ENCODE measurements at regions not wholly inside any gene's neighbourhood (a gene's known extent, or its start where the extent isn't known, plus 50 kb on each side); places are given as distances from the start of the nearest gene placed in this dataset.
"Not testable (repeated sequence)": the region's sequence is repeated elsewhere in the genome, so short reads cannot be mapped to it uniquely, and the experiment has no call there.

DNA sequence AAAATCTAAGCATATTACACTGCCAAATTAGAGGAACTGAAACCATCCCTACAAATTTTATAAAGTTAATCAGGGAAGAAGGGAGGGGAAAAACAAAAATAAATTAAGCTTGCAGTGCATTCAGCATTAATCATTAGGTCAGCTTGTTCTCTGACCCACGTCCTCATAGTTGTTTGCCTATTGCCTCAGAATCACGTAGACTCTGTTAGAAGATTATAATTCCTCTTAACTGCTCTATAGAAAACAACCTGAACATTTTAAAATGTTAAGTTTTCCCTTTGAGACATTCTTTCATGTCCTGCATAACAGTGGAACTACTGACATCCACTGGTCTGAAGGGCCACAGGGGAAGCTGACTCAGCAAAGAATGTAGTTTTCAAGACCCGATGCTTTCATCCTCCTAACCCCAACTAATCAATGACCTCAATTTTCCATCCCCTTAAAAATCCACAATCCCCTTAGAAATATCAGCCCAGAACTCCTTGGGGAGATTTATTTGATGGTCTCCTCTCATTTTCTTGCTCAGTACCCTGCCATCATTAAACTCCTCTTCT lies 112.4 kb downstream of the FBXO4 start:
- no peaks in the 10 kb centered on the region for H3K36me3 Mint-ChIP-seq
- H3K27ac Mint-ChIP-seq = no peak overlapping the region
- H3K4me1 Mint-ChIP-seq = no peaks in the 10 kb centered on the region
- DNase-seq (no peak), ATAC-seq (no peak)
- H3K9me3 Mint-ChIP-seq (ENCODE audit: low read depth) = no peaks in the 10 kb centered on the region
- CTCF ChIA-PET = no interaction called here
- H3K27me3 Mint-ChIP-seq = peaks cover 47% of the 10 kb centered on the region
- no peak overlapping the region for H3K4me3 Mint-ChIP-seq

- H3K9me3 Mint-ChIP-seq (ENCODE audit: low read depth) = no peaks in the 10 kb centered on the region
- no peak overlapping the region for H3K27ac Mint-ChIP-seq
- H3K4me1 Mint-ChIP-seq = no peaks in the 10 kb centered on the region
- peaks cover 38% of the 10 kb centered on the region for H3K27me3 Mint-ChIP-seq
- DNase-seq (no peak), ATAC-seq (no peak)
- no peak overlapping the region for H3K4me3 Mint-ChIP-seq
- CTCF ChIA-PET = interaction anchor here (1.7 kb wide), 1 partner anchor 14 kb away, joined by 6 read pairs; no protein-coding TSS in a partner anchor
- no peaks in the 10 kb centered on the region for H3K36me3 Mint-ChIP-seq
Measured at GRCh38 chr5:42043400-42043799, 118.3 kb downstream of the FBXO4 start.

DNA sequence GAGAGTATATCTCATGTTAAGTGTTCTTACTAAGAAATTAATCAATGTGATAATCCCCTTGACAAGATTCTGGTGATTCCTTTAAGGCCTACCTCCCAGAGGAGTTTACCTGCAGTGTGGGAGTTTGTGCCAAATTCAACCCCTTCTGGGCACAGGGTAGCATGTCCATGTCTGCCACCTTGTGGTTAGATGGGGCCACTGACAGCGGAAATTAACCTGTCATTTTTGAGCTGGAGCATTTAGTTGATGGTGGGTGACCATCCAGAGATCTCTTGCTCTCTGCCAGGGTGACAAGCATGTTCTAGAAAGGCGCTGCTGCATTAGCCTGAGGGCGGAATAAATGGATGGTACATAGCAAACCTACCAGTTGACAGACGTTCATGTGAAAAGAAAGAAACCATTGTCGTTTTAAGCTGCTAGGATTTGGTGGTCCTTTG lies 132.2 kb downstream of the FBXO4 start:
- ATAC-seq = peak; percentile 80
- no peak overlapping the region for H3K27ac Mint-ChIP-seq
- H3K27me3 Mint-ChIP-seq = peaks cover 9% of the 10 kb centered on the region
- CTCF ChIA-PET = interaction anchor here (0.6 to 5.6 kb wide), 32 partner anchors 9 to 1152 kb away, joined by 3 to 84 read pairs (median 4); partner anchors contain the start of genes FBXO4 and RIMOC1
- peak; percentile 67 for DNase-seq
- no peaks in the 10 kb centered on the region for H3K9me3 Mint-ChIP-seq (ENCODE audit: low read depth)
- H3K36me3 Mint-ChIP-seq = no peaks in the 10 kb centered on the region
- no peak overlapping the region for H3K4me3 Mint-ChIP-seq
- peaks cover 3% of the 10 kb centered on the region for H3K4me1 Mint-ChIP-seq

DNA sequence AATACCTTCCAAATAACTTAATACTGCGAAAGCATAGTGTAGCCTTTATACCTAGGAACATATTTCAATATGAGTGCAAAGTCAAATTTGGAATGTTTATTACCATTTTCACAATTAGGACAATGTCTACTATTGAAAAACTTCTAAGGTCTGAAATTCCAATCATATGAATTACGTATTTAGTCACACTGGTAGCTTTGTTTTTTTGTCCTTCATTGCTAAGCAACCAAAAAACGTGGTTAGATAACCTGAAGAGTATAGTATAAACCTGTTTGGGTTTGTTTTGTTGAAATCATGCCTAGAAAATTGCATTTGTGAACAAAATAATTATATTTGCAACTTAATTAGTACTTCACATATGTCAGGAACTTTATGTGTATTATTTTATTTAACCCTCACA lies 134.2 kb downstream of the FBXO4 start:
- CTCF ChIA-PET = interaction anchor here (5.6 kb wide), 1 partner anchor 203 kb away, joined by 84 read pairs; no protein-coding TSS in a partner anchor
- Mint-ChIP-seq H3K36me3 (no peaks in the 10 kb centered on the region), H3K9me3 (ENCODE audit: low read depth) (no peaks in the 10 kb centered on the region)

DNA sequence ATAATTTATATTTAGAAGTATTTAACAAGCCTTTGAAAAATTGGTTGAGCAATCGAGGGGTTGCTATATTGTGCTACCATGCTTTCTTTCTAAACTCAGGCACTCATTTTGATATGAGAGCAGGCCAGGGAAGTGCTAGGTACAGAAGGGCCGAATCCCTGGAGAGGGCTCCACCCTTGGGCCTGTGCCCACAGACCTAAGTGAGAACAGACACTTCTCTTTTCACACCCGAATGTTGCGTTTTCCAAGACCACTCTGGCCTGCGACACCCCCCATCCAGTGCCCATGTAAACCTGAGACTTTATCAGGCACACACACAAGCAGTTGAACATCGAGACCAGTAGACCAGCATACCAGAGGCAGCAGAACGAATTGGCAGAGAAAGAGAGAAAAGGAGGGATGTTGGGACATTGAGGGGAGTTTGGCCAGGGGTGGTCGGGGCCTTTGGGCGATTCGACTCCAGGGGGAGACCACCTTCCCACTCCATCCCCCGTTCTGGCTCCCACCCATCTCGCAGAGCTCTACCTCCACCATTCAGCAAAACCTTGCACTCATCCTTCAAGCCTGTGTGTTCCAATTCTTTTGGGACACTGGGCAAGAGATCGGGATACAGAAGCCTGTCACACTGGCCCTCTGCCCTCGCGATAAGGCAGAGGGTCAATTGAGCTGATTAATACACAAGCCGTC lies 134.8 kb downstream of the FBXO4 start:
- H3K4me3 Mint-ChIP-seq = no peak overlapping the region
- ATAC-seq (no peak), DNase-seq (no peak)
- peaks cover 4% of the 10 kb centered on the region for H3K27me3 Mint-ChIP-seq
- no peak overlapping the region for H3K27ac Mint-ChIP-seq
- CTCF ChIA-PET = interaction anchor here (1.7 to 5.6 kb wide), 2 partner anchors 204 kb away, joined by 7 to 84 read pairs; no protein-coding TSS in a partner anchor
- H3K4me1 Mint-ChIP-seq = peaks cover 3% of the 10 kb centered on the region
- no peaks in the 10 kb centered on the region for H3K36me3 Mint-ChIP-seq
- no peaks in the 10 kb centered on the region for H3K9me3 Mint-ChIP-seq (ENCODE audit: low read depth)

More for the DNA sequence above, 134.2 kb downstream of the FBXO4 start:
- peaks cover 3% of the 10 kb centered on the region for H3K4me1 Mint-ChIP-seq
- DNase-seq = no peak
- no peak for ATAC-seq
- no peak overlapping the region for H3K4me3 Mint-ChIP-seq
- H3K27ac Mint-ChIP-seq = no peak overlapping the region
- H3K27me3 Mint-ChIP-seq = peaks cover 4% of the 10 kb centered on the region

GRCh38 chr5:42061121-42061520 lies 136.0 kb downstream of the FBXO4 start:
- H3K4me3 Mint-ChIP-seq = no peak overlapping the region
- CTCF ChIA-PET = interaction anchor here (1.7 kb wide), 1 partner anchor 205 kb away, joined by 7 read pairs; no protein-coding TSS in a partner anchor
- H3K27me3 Mint-ChIP-seq = peaks cover 4% of the 10 kb centered on the region
- H3K36me3 Mint-ChIP-seq = no peaks in the 10 kb centered on the region
- ATAC-seq = no peak
- H3K27ac Mint-ChIP-seq = no peak overlapping the region
- no peaks in the 10 kb centered on the region for H3K9me3 Mint-ChIP-seq (ENCODE audit: low read depth)
- no peak for DNase-seq
- H3K4me1 Mint-ChIP-seq = peaks cover 3% of the 10 kb centered on the region

- CTCF ChIA-PET = interaction anchor here (2.3 kb wide), 1 partner anchor 8 kb away, joined by 12 read pairs; no protein-coding TSS in a partner anchor
- no peak overlapping the region for H3K27ac Mint-ChIP-seq
- DNase-seq = no peak
- no peaks in the 10 kb centered on the region for H3K36me3 Mint-ChIP-seq
- no peak for ATAC-seq
- no peak overlapping the region for H3K4me3 Mint-ChIP-seq
- H3K9me3 Mint-ChIP-seq (ENCODE audit: low read depth) = no peaks in the 10 kb centered on the region
- H3K27me3 Mint-ChIP-seq = no peaks in the 10 kb centered on the region
- H3K4me1 Mint-ChIP-seq = no peaks in the 10 kb centered on the region
Measured at GRCh38 chr5:42064821-42065220, 139.7 kb downstream of the FBXO4 start.

DNA sequence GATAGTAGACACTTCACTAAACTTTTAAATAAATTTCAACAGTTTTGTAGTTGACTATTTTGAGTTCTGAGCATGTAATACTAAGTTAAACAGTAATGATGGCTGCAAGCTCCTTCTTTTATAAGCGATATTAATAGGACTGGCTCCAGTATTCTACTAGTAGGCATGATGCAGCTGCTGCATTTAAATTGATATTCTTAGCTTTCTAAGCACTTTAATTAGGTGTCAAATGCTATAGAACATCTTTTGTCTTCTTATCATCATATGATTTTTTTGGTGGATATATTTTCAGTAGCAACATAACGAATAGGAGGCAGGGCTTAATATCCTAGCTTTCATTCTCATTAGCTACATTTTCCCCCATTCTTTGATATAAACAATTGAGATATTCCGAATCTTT lies 141.1 kb downstream of the FBXO4 start:
- Mint-ChIP-seq H3K27me3 (no peaks in the 10 kb centered on the region), H3K4me3 (no peak overlapping the region), H3K9me3 (ENCODE audit: low read depth) (no peaks in the 10 kb centered on the region), H3K4me1 (no peaks in the 10 kb centered on the region), H3K36me3 (no peaks in the 10 kb centered on the region), H3K27ac (no peak overlapping the region)
- CTCF ChIA-PET = interaction anchor here (2.3 kb wide), 1 partner anchor 9 kb away, joined by 12 read pairs; no protein-coding TSS in a partner anchor
- ATAC-seq = no peak
- DNase-seq = no peak

- Mint-ChIP-seq H3K9me3 (ENCODE audit: low read depth) (no peaks in the 10 kb centered on the region), H3K27me3 (peaks cover 3% of the 10 kb centered on the region), H3K4me1 (no peaks in the 10 kb centered on the region), H3K36me3 (no peaks in the 10 kb centered on the region), H3K4me3 (no peak overlapping the region), H3K27ac (no peak overlapping the region)
- ATAC-seq (no peak), DNase-seq (no peak)
- CTCF ChIA-PET = interaction anchor here (0.9 kb wide), 1 partner anchor 12 kb away, joined by 3 read pairs; no protein-coding TSS in a partner anchor
Measured at GRCh38 chr5:42074353-42074752, 149.3 kb downstream of the FBXO4 start.

DNA sequence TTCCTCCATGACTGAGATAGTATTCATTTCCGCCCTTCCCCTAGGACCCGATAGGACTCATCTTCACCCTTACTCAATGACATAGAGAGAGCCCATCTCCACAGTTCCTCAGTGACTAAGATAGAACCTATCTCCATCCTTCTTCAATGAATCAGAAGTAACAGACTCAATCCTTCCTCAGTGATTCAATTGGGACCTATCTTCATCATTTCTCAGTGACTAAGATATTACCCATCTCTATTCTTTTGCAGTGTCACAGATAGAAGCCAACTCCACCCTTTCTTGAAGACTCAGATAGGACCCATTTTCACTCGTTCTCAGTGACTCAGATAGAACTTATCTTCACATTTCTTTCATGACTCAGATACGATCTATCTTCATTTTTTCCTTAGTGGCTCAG lies 164.6 kb downstream of the FBXO4 start:
- ATAC-seq (no peak), DNase-seq (no peak)
- Mint-ChIP-seq H3K9me3 (ENCODE audit: low read depth) (no peaks in the 10 kb centered on the region), H3K36me3 (no peaks in the 10 kb centered on the region), H3K27ac (no peak overlapping the region), H3K4me1 (no peaks in the 10 kb centered on the region), H3K4me3 (no peak overlapping the region), H3K27me3 (no peaks in the 10 kb centered on the region)
- CTCF ChIA-PET = no interaction called here

DNA sequence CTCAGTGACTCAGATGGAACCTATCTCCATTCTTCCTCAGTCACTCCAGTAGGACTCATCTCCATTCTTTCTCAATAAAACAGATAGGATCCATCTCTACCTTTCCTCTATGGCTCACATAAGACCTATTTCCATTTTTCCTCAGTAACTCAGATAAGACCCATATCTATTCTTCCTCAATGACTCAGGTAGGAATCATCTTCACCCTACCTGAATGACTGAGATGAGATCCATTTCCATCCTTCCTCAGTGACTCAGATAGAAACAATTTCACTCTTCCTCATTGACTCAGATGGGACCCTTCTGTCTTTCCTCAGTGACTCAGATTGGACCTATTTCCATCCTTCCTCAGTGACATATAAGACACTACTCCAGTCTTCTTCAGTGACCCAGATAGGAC lies 165.1 kb downstream of the FBXO4 start:
- Mint-ChIP-seq H3K36me3 (no peaks in the 10 kb centered on the region), H3K27ac (no peak overlapping the region), H3K4me3 (no peak overlapping the region), H3K9me3 (ENCODE audit: low read depth) (no peaks in the 10 kb centered on the region), H3K4me1 (no peaks in the 10 kb centered on the region), H3K27me3 (no peaks in the 10 kb centered on the region)
- DNase-seq (no peak), ATAC-seq (no peak)
- CTCF ChIA-PET = no interaction called here

GRCh38 chr5:42099846-42100245 lies 174.8 kb downstream of the FBXO4 start:
- H3K4me1 Mint-ChIP-seq = peaks cover 15% of the 10 kb centered on the region
- H3K36me3 Mint-ChIP-seq; DNase-seq; H3K4me3 Mint-ChIP-seq; H3K9me3 Mint-ChIP-seq (ENCODE audit: low read depth); ATAC-seq; H3K27me3 Mint-ChIP-seq; H3K27ac Mint-ChIP-seq: not testable (repeated sequence)
- CTCF ChIA-PET = interaction anchor here (1.1 kb wide), 1 partner anchor 42 kb away, joined by 4 read pairs; no protein-coding TSS in a partner anchor

- CTCF ChIA-PET = no interaction called here
- DNase-seq (no peak), ATAC-seq (no peak)
- no peaks in the 10 kb centered on the region for H3K36me3 Mint-ChIP-seq
- no peak overlapping the region for H3K4me3 Mint-ChIP-seq
- H3K9me3 Mint-ChIP-seq (ENCODE audit: low read depth) = peaks cover 2% of the 10 kb centered on the region
- no peak overlapping the region for H3K27ac Mint-ChIP-seq
- peaks cover 12% of the 10 kb centered on the region for H3K4me1 Mint-ChIP-seq
- no peaks in the 10 kb centered on the region for H3K27me3 Mint-ChIP-seq
Measured at GRCh38 chr5:42108468-42108867, 183.4 kb downstream of the FBXO4 start.

DNA sequence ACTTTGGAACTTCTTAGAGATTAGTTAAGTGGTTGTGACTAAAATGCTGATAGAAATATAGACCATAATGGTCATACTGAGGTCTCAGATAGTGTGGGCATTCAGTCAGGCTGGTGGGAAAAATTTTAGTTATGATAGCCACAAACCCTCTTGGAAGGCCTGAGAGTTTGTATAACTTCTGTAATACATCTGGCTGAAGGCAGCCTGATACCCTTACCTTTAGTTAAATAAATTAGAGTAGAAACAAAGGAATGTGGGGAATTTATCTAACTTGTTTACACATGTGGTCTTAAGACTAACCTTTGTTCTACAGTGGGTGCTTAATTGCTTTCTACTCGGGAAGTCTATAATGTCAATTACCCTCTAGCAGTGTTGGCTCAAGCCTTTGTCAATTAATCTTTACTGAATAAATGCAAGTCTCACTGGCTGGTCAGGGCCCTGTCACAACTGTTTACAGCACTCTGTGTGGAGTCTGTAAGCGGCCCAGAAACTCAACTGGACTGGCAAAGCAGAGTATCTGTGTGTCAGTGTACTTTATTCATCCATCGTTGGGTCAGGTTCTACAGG lies 184.0 kb downstream of the FBXO4 start:
- Mint-ChIP-seq H3K27ac (no peak overlapping the region), H3K27me3 (no peaks in the 10 kb centered on the region), H3K4me1 (peaks cover 6% of the 10 kb centered on the region), H3K36me3 (no peaks in the 10 kb centered on the region), H3K9me3 (ENCODE audit: low read depth) (peaks cover 2% of the 10 kb centered on the region), H3K4me3 (no peak overlapping the region)
- DNase-seq (no peak), ATAC-seq (no peak)
- CTCF ChIA-PET = no interaction called here
